Neural crest cell (in vitro differentiated cells): ENCODE measurements at regions not wholly inside any gene's neighbourhood (a gene's known extent, or its start where the extent isn't known, plus 50 kb on each side); places are given as distances from the start of the nearest gene placed in this dataset.

Source experiments
- DNase-seq: peaks from one replicate; pipeline ENCODE4 v3.0.0; 2021; ENCODE audit warnings: low read depth, mixed read lengths, low spot score
- H3K27ac Mint-ChIP-seq: one replicate; pipeline ENCODE4 v1.8.0; 2021; ENCODE audit warnings: mild to moderate bottlenecking, mixed read lengths; ENCODE audit not compliant: unreplicated experiment
- H3K27me3 Mint-ChIP-seq: 2 replicates; pipeline ENCODE4 v1.8.0; 2021; ENCODE audit warnings: low read depth, mild to moderate bottlenecking, mixed read lengths
- H3K36me3 Mint-ChIP-seq: 2 replicates; pipeline ENCODE4 v1.8.0; 2021; ENCODE audit warnings: low read depth, mild to moderate bottlenecking, mixed read lengths
- H3K4me1 Mint-ChIP-seq: 2 replicates; pipeline ENCODE4 v1.8.0; 2021; ENCODE audit warnings: mixed read lengths
- H3K4me3 Mint-ChIP-seq: one replicate; pipeline ENCODE4 v1.8.0; 2021; ENCODE audit warnings: mild to moderate bottlenecking, mixed read lengths
- H3K9me3 Mint-ChIP-seq: 2 replicates; pipeline ENCODE4 v1.8.0; 2021; ENCODE audit warnings: mixed read lengths
- CTCF ChIP-seq: fragments of 200-600 bp; sonication (generic); conservative IDR thresholded peaks from 2 replicates; pipeline ENCODE4 v1.5.0; 2021; ENCODE audit warnings: antibody characterized with exemption, mild to moderate bottlenecking

DNA sequence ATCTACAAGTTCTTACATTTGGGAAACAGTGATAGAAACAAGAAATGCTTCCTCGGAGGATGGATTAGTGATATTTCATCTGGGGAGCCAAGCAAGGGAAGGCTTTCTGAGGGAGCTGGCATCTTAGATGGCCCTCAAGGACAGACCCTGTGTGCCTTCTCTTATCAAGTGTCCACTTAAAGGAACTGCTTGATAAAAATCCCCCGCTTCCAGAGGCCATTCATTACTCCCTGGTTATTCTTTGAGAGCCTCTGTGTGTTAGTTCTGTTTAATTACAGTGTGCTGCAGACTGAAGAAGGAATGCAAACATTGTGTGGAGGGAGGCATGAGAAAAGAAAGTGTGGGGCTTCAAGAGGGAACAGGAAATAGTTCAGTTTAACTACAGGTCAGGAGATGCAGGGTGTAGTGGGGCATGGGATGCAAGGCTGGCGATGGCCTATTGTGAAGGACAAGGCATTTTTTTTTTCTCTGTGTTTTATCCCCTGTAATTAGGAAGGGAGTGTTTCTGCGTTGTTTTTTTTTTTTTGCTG is 145.4 kb downstream of the SNX10 start:
- no peak for DNase-seq
- Mint-ChIP-seq H3K4me1 (peaks cover 45% of the 10 kb centered on the region), H3K27ac (peak overlapping the region; percentile 7), H3K36me3 (no peaks in the 10 kb centered on the region), H3K27me3 (no peaks in the 10 kb centered on the region), H3K9me3 (peaks cover 6% of the 10 kb centered on the region), H3K4me3 (peak overlapping the region; percentile 26)
- no peak for TF ChIP-seq CTCF

GRCh38 chr7:26438078-26438477 is 146.4 kb downstream of the SNX10 start:
- Mint-ChIP-seq H3K9me3 (peaks cover 6% of the 10 kb centered on the region), H3K36me3 (no peaks in the 10 kb centered on the region), H3K27me3 (no peaks in the 10 kb centered on the region), H3K4me3 (no peak overlapping the region), H3K4me1 (peaks cover 53% of the 10 kb centered on the region), H3K27ac (no peak overlapping the region)
- no peak for TF ChIP-seq CTCF
- DNase-seq = no peak

GRCh38 chr7:26439521-26440232 is 148.0 kb downstream of the SNX10 start:
- H3K27me3 Mint-ChIP-seq = no peaks in the 10 kb centered on the region
- H3K4me3 Mint-ChIP-seq = peak overlapping the region; percentile 81
- no peak for TF ChIP-seq CTCF
- peaks cover 3% of the 10 kb centered on the region for H3K9me3 Mint-ChIP-seq
- peak; percentile 32 for DNase-seq
- H3K4me1 Mint-ChIP-seq = peaks cover 53% of the 10 kb centered on the region
- H3K27ac Mint-ChIP-seq = peak overlapping the region; percentile 97
- no peaks in the 10 kb centered on the region for H3K36me3 Mint-ChIP-seq

- Mint-ChIP-seq H3K9me3 (no peaks in the 10 kb centered on the region), H3K27ac (peak overlapping the region; percentile 97), H3K4me1 (peaks cover 53% of the 10 kb centered on the region), H3K4me3 (peak overlapping the region; percentile 81), H3K27me3 (no peaks in the 10 kb centered on the region), H3K36me3 (no peaks in the 10 kb centered on the region)
- DNase-seq = no peak
- no peak for TF ChIP-seq CTCF
Measured at GRCh38 chr7:26440233-26441001, 148.8 kb downstream of the SNX10 start.

- Mint-ChIP-seq H3K9me3 (no peaks in the 10 kb centered on the region), H3K36me3 (no peaks in the 10 kb centered on the region), H3K4me3 (peak overlapping the region; percentile 81), H3K27me3 (no peaks in the 10 kb centered on the region), H3K4me1 (peaks cover 53% of the 10 kb centered on the region), H3K27ac (peak overlapping the region; percentile 97)
- peak; percentile 24 for DNase-seq
- TF ChIP-seq CTCF = no peak
Measured at GRCh38 chr7:26441002-26441521, 149.4 kb downstream of the SNX10 start.
